IMR-90 (cell line): ENCODE measurements at regions not wholly inside any gene's neighbourhood (a gene's known extent, or its start where the extent isn't known, plus 50 kb on each side); places are given as distances from the start of the nearest gene placed in this dataset.

Experiments used
- ATAC-seq: fragments of 200-7000 bp; cut with Tn5 transposase; 2 replicates; pipeline ENCODE4 v1.9.1; 2020; ENCODE audit warnings: low read depth, mild to moderate bottlenecking, moderate library complexity
- BruUV-seq: library from RNA; stranded (reverse); fragments of 400-500 nt; replicated peaks from 2 replicates; lab custom pipeline; 2021; lab: Mats Ljungman, UMichigan
- CTCF ChIA-PET: fragments of 300-600 bp; formaldehyde crosslinking; extraction: SDS; loops from one replicate; lab custom pipeline; 2021; ENCODE audit warnings: antibody characterized with exemption; lab: Yijun Ruan, JAX
- POLR2A ChIA-PET: fragments of 300-600 bp; sonication (Branson Sonifier 250); formaldehyde crosslinking; loops from one replicate; lab custom pipeline; 2022; ENCODE audit warnings: antibody characterized with exemption; ENCODE audit not compliant: unreplicated experiment; lab: Charles Lee
- DNase-seq: peaks from one replicate; pipeline ENCODE4 v3.0.0; 2013
- H2AFZ ChIP-seq: replicated peaks from 2 replicates; pipeline ENCODE3; 2013; ENCODE audit warnings: low read length, mild to moderate bottlenecking; ENCODE audit not compliant: poor library complexity
- H2AK5ac ChIP-seq: 2 replicates; pipeline ENCODE4 v1.6.1; 2013; ENCODE audit warnings: low read depth, low read length, inconsistent platforms
- H2AK9ac ChIP-seq: replicated peaks from 2 replicates; pipeline ENCODE3; 2013; ENCODE audit warnings: mild to moderate bottlenecking, low read depth, low read length, moderate library complexity; ENCODE audit not compliant: poor library complexity
- H2BK120ac ChIP-seq: 2 replicates; pipeline ENCODE4 v1.6.1; 2013; ENCODE audit warnings: low read depth, low read length, inconsistent platforms
- H2BK15ac ChIP-seq: 3 replicates; pipeline ENCODE4 v1.6.1; 2013; ENCODE audit warnings: low read depth, low read length, inconsistent platforms
- H2BK20ac ChIP-seq: 2 replicates; pipeline ENCODE4 v1.6.1; 2013; ENCODE audit warnings: low read depth, mild to moderate bottlenecking, inconsistent platforms, low read length, moderate library complexity
- H2BK5ac ChIP-seq: 2 replicates; pipeline ENCODE4 v1.6.1; 2013; ENCODE audit warnings: mild to moderate bottlenecking, low read depth, low read length, inconsistent platforms; ENCODE audit not compliant: poor library complexity, severe bottlenecking
- H3K14ac ChIP-seq: replicated peaks from 2 replicates; pipeline ENCODE4 v1.6.1; 2013; ENCODE audit warnings: low read depth, low read length, inconsistent platforms
- H3K18ac ChIP-seq: 2 replicates; pipeline ENCODE4 v1.6.1; 2013; ENCODE audit warnings: low read depth, low read length, control low read depth
- H3K23ac ChIP-seq: 2 replicates; pipeline ENCODE4 v1.6.1; 2013; ENCODE audit warnings: low read depth, low read length, inconsistent platforms
- H3K27ac ChIP-seq: 2 replicates; pipeline ENCODE4 v1.5.1; 2013; ENCODE audit warnings: mild to moderate bottlenecking, control low read depth, low read length; ENCODE audit not compliant: insufficient read depth
- H3K27me3 ChIP-seq: 2 replicates; pipeline ENCODE4 v1.6.1; 2013; ENCODE audit warnings: low read length; ENCODE audit not compliant: control insufficient read depth, insufficient read depth
- H3K36me3 ChIP-seq: 2 replicates; pipeline ENCODE4 v1.6.1; 2013; ENCODE audit warnings: low read length, mixed read lengths; ENCODE audit not compliant: control insufficient read depth, insufficient read depth
- H3K4ac ChIP-seq: 2 replicates; pipeline ENCODE4 v1.6.1; 2013; ENCODE audit warnings: low read depth, low read length, inconsistent platforms
- H3K4me1 ChIP-seq: 2 replicates; pipeline ENCODE4 v1.6.1; 2013; ENCODE audit warnings: low read length, mixed read lengths; ENCODE audit not compliant: control insufficient read depth, insufficient read depth
- H3K4me2 ChIP-seq: 2 replicates; pipeline ENCODE4 v1.6.1; 2013; ENCODE audit warnings: low read depth, mild to moderate bottlenecking, control low read depth, low read length, moderate library complexity
- H3K4me3 ChIP-seq: 2 replicates; pipeline ENCODE4 v1.5.1; 2013; ENCODE audit warnings: low read depth, mild to moderate bottlenecking, control low read depth, low read length, moderate library complexity; ENCODE audit not compliant: insufficient read depth
- H3K56ac ChIP-seq: 2 replicates; pipeline ENCODE4 v1.6.1; 2013; ENCODE audit warnings: low read length, inconsistent platforms; ENCODE audit not compliant: insufficient read depth; ENCODE audit errors: extremely low read depth
- H3K79me1 ChIP-seq, 2 experiments: 2 replicates each; pipeline ENCODE4 v1.6.1; 2013; ENCODE audit warnings: low read length in 2 of 2, inconsistent platforms in 1 of 2, low read depth in 1 of 2
- H3K9ac ChIP-seq: 2 replicates; pipeline ENCODE4 v1.6.1; 2013; ENCODE audit warnings: low read depth, low read length, control low read depth
- H3K9me1 ChIP-seq: 2 replicates; pipeline ENCODE4 v1.6.1; 2013; ENCODE audit warnings: low read length, inconsistent platforms; ENCODE audit not compliant: insufficient read depth
- H3K9me3 ChIP-seq: 2 replicates; pipeline ENCODE4 v1.6.1; 2013; ENCODE audit warnings: low read length; ENCODE audit not compliant: control insufficient read depth, insufficient read depth
- H4K20me1 ChIP-seq: 2 replicates; pipeline ENCODE4 v1.6.1; 2013; ENCODE audit warnings: low read length, inconsistent platforms; ENCODE audit not compliant: insufficient read depth
- H4K5ac ChIP-seq: 2 replicates; pipeline ENCODE4 v1.6.1; 2013; ENCODE audit warnings: mild to moderate bottlenecking, low read depth, low read length, control low read depth
- H4K8ac ChIP-seq, 2 experiments: 2 replicates each; pipeline ENCODE4 v1.6.1; 2013; ENCODE audit warnings: low read depth in 2 of 2, low read length in 2 of 2, control low read depth in 1 of 2, inconsistent platforms in 1 of 2
- H4K91ac ChIP-seq: 2 replicates; pipeline ENCODE4 v1.6.1; 2013; ENCODE audit warnings: low read depth, low read length, inconsistent platforms; ENCODE audit not compliant: insufficient read depth
- BHLHE40 ChIP-seq: fragments of 150-350 bp; IDR thresholded peaks from 2 replicates; pipeline ENCODE4 v1.6.1; 2016; ENCODE audit warnings: mild to moderate bottlenecking, low read depth, low read length
- CEBPB ChIP-seq: IDR thresholded peaks from 2 replicates; pipeline ENCODE4 v1.6.1; 2012; ENCODE audit warnings: low read depth, low read length, improper control_type of control experiment
- CHD1 ChIP-seq: IDR thresholded peaks from 2 replicates; pipeline ENCODE4 v1.6.1; 2012; ENCODE audit warnings: low read depth, low read length, improper control_type of control experiment
- FOS ChIP-seq: fragments of 150-350 bp; IDR thresholded peaks from 2 replicates; pipeline ENCODE4 v1.6.1; 2016; ENCODE audit warnings: low read depth, low read length
- MAFK ChIP-seq: IDR thresholded peaks from 2 replicates; pipeline ENCODE4 v1.6.1; 2012; ENCODE audit warnings: low read depth, low read length, improper control_type of control experiment
- MAZ ChIP-seq: IDR thresholded peaks from 2 replicates; pipeline ENCODE4 v1.6.1; 2012; ENCODE audit warnings: low read depth, mild to moderate bottlenecking, low read length, improper control_type of control experiment, moderate library complexity, borderline replicate concordance
- MXI1 ChIP-seq: IDR thresholded peaks from 2 replicates; pipeline ENCODE4 v1.6.1; 2012; ENCODE audit warnings: low read depth, mild to moderate bottlenecking, low read length, moderate library complexity, borderline replicate concordance
- NFE2L2 ChIP-seq: fragments of 150-350 bp; IDR thresholded peaks from 2 replicates; pipeline ENCODE4 v1.6.1; 2016; ENCODE audit warnings: low read depth, mild to moderate bottlenecking, low read length
- POLR2A ChIP-seq: IDR thresholded peaks from 2 replicates; pipeline ENCODE4 v1.6.1; 2012; ENCODE audit warnings: mild to moderate bottlenecking, low read depth, low read length
- RAD21 ChIP-seq: IDR thresholded peaks from 2 replicates; pipeline ENCODE4 v1.6.1; 2012; ENCODE audit warnings: low read length, improper control_type of control experiment
- RCOR1 ChIP-seq: IDR thresholded peaks from 2 replicates; pipeline ENCODE4 v1.6.1; 2012; ENCODE audit warnings: mild to moderate bottlenecking, low read length, improper control_type of control experiment; ENCODE audit not compliant: insufficient replicate concordance
- RFX5 ChIP-seq: IDR thresholded peaks from 2 replicates; pipeline ENCODE4 v1.8.0; 2012; ENCODE audit warnings: low read depth, mild to moderate bottlenecking, low read length, moderate library complexity
- SMC3 ChIP-seq: fragments of 150-350 bp; IDR thresholded peaks from 2 replicates; pipeline ENCODE4 v1.6.1; 2016; ENCODE audit warnings: low read depth, mild to moderate bottlenecking, antibody characterized with exemption, low read length, moderate library complexity
- WGBS, 2 experiments: methylation state at CpG; one replicate each; pipeline versions ENCODE4 v1.1.5 to v1.1.7; 2013; ENCODE audit warnings: missing lambda C conversion rate in 2 of 2; ENCODE audit not compliant: insufficient read length in 1 of 2; ENCODE audit errors: extremely low coverage in 2 of 2; 5-methylcytosine and 5-hydroxymethylcytosine counted together
- dilution Hi-C: fragments of 300-500 bp; cut with HindIII; formaldehyde crosslinking; loops from one replicate; pipeline ENCODE4 v1.14.3; 2018; ENCODE audit warnings: low sequenced_read_pairs; ENCODE audit not compliant: unreplicated experiment
- in situ Hi-C: fragments of 300-500 bp; cut with MboI; formaldehyde crosslinking; loops from 3 replicates; pipeline ENCODE4 v1.14.3; 2019; ENCODE audit warnings: low sequenced_read_pairs, inconsistent platforms, mixed read lengths
- intact Hi-C: fragments of 100-400 bp; cut with micrococcal nuclease; formaldehyde crosslinking; loops from 2 replicates; pipeline ENCODE4 v1.10.0; 2022
- TF ChIP-seq, protein P1 (sequence below): fragments of 150-350 bp; IDR thresholded peaks from 2 replicates; pipeline ENCODE4 v1.6.1; 2017; ENCODE audit warnings: mild to moderate bottlenecking, antibody characterized with exemption, low read length, low read depth
- TF ChIP-seq, protein P2 (sequence below): conservative IDR thresholded peaks from 2 replicates; pipeline ENCODE4 v1.5.1; 2012; ENCODE audit warnings: mild to moderate bottlenecking, low read depth, low read length, improper control_type of control experiment
- TF ChIP-seq, protein P3 (sequence below): fragments of 150-350 bp; IDR thresholded peaks from 2 replicates; pipeline ENCODE4 v1.6.1; 2016; ENCODE audit warnings: low read depth, mild to moderate bottlenecking, low read length, moderate library complexity, borderline replicate concordance

DNA sequence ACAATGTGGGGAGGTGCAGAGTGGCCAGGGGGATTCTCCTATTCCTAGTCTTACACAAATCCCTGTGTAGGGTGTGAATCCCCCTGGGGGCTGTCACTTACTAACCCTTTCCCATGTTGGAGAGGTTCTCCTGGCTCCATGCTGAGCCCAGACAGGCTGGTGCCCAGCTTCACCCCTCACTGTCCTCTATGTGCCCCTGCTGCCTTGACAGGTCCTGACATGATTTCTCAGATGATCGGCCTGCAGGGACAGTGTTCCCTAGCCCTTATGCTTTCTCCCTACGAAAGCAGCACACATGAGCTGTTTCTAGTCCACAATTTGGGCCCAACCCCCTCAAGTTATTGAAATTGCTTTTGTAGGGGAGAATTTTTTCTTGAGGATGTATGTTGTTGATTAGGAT is 68.9 kb upstream of the FAM78B start:
- peaks cover 28% of the 10 kb centered on the region; the same call in 1 of the 2 replicates for H3K9me3 ChIP-seq
- no peaks in the 10 kb centered on the region for H4K20me1 ChIP-seq
- no peak overlapping the region for H3K18ac ChIP-seq
- no peak overlapping the region for H3K4ac ChIP-seq
- H4K8ac ChIP-seq: no peak overlapping the region
- H3K4me1 ChIP-seq: no peaks in the 10 kb centered on the region
- no peak overlapping the region for H2BK5ac ChIP-seq
- DNase-seq (no peak), ATAC-seq (no peak)
- no peak overlapping the region for H3K9ac ChIP-seq
- H3K27me3 ChIP-seq: no peaks in the 10 kb centered on the region
- dilution Hi-C loops: no loop called here
- no peaks in the 10 kb centered on the region for H3K36me3 ChIP-seq
- CTCF ChIA-PET: no interaction called here
- H2AFZ ChIP-seq: no peak overlapping the region
- H3K9me1 ChIP-seq: no peaks in the 10 kb centered on the region
- intact Hi-C loops: no loop called here
- no peak overlapping the region for H2BK20ac ChIP-seq
- H3K4me3 ChIP-seq: no peak overlapping the region
- no peak overlapping the region for H3K56ac ChIP-seq
- POLR2A ChIA-PET: no interaction called here
- H3K14ac ChIP-seq: no peak overlapping the region
- H3K27ac ChIP-seq: no peak overlapping the region
- H2BK15ac ChIP-seq: no peak overlapping the region
- no peak for TF ChIP-seq RAD21
- TF ChIP-seq, protein P1, sequence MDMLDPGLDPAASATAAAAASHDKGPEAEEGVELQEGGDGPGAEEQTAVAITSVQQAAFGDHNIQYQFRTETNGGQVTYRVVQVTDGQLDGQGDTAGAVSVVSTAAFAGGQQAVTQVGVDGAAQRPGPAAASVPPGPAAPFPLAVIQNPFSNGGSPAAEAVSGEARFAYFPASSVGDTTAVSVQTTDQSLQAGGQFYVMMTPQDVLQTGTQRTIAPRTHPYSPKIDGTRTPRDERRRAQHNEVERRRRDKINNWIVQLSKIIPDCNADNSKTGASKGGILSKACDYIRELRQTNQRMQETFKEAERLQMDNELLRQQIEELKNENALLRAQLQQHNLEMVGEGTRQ: no peak
- TF ChIP-seq, protein P2, sequence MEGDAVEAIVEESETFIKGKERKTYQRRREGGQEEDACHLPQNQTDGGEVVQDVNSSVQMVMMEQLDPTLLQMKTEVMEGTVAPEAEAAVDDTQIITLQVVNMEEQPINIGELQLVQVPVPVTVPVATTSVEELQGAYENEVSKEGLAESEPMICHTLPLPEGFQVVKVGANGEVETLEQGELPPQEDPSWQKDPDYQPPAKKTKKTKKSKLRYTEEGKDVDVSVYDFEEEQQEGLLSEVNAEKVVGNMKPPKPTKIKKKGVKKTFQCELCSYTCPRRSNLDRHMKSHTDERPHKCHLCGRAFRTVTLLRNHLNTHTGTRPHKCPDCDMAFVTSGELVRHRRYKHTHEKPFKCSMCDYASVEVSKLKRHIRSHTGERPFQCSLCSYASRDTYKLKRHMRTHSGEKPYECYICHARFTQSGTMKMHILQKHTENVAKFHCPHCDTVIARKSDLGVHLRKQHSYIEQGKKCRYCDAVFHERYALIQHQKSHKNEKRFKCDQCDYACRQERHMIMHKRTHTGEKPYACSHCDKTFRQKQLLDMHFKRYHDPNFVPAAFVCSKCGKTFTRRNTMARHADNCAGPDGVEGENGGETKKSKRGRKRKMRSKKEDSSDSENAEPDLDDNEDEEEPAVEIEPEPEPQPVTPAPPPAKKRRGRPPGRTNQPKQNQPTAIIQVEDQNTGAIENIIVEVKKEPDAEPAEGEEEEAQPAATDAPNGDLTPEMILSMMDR: no peak
- TF ChIP-seq MXI1: no peak
- TF ChIP-seq BHLHE40: no peak
- no peak for TF ChIP-seq SMC3
- TF ChIP-seq RFX5: no peak
- no peak for TF ChIP-seq RCOR1
- TF ChIP-seq NFE2L2: no peak
- TF ChIP-seq MAFK: no peak
- TF ChIP-seq, protein P3, sequence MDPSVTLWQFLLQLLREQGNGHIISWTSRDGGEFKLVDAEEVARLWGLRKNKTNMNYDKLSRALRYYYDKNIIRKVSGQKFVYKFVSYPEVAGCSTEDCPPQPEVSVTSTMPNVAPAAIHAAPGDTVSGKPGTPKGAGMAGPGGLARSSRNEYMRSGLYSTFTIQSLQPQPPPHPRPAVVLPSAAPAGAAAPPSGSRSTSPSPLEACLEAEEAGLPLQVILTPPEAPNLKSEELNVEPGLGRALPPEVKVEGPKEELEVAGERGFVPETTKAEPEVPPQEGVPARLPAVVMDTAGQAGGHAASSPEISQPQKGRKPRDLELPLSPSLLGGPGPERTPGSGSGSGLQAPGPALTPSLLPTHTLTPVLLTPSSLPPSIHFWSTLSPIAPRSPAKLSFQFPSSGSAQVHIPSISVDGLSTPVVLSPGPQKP: no peak
- no peak for TF ChIP-seq CEBPB
- no peak for TF ChIP-seq FOS
- TF ChIP-seq CHD1: no peak
- TF ChIP-seq MAZ: no peak
- no peak for TF ChIP-seq POLR2A
- H4K91ac ChIP-seq: no peak overlapping the region
- H4K5ac ChIP-seq: no peak overlapping the region
- no CpG with 5 or more reads among the region's 2 CpGs for WGBS, 2 experiments
- in situ Hi-C loops: no loop called here
- no peaks in the 10 kb centered on the region for H3K79me1 ChIP-seq
- no TSS peak for BruUV-seq
- no peak overlapping the region for H2BK120ac ChIP-seq
- H3K23ac ChIP-seq: no peak overlapping the region
- no peak overlapping the region for H2AK5ac ChIP-seq
- no peak overlapping the region for H3K4me2 ChIP-seq
- no peak overlapping the region for H2AK9ac ChIP-seq
